Lower leg skin (tissue), 3 donors: ENCODE measurements at regions not wholly inside any gene's neighbourhood (a gene's known extent, or its start where the extent isn't known, plus 50 kb on each side); places are given as distances from the start of the nearest gene placed in this dataset.
"Not testable (repeated sequence)": the region's sequence is repeated elsewhere in the genome, so short reads cannot be mapped to it uniquely, and the experiment has no call there.

Experiments
- POLR2A ChIP-seq, 2 donors: fragments of 450-650 bp; IDR thresholded peaks; one replicate each; pipeline ENCODE4 v1.6.1; 2016 to 2017; ENCODE audit warnings: antibody characterized with exemption in 2 of 2, mild to moderate bottlenecking in 1 of 2, moderate library complexity in 1 of 2
- TF ChIP-seq, protein P1 (sequence below), 3 donors: fragments of 450-650 bp; IDR thresholded peaks; one replicate each; pipeline ENCODE4 v1.5.1; 2016; ENCODE audit warnings: antibody characterized with exemption in 3 of 3, mild to moderate bottlenecking in 3 of 3, moderate library complexity in 2 of 3

DNA sequence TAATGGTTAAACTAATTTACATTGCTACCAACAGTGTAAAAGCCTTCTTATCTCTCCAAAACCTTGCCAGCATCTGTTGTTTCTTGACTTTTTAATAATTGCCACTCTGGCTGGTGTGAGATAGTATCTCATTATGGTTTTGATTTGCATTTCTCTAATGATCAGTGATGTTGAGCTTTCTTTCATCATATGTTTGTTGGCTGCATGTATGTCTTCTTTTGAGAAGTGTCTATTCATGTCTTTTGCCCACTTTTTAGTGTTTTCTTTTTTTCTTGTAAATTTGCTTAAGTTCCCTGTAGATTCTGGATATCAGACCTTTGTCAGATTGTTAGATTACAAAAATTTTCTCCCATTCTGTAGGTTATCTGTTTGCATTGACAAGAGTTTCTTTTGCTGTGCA lies 77.0 kb upstream of the MANSC4 start:
- TF ChIP-seq, protein P1, sequence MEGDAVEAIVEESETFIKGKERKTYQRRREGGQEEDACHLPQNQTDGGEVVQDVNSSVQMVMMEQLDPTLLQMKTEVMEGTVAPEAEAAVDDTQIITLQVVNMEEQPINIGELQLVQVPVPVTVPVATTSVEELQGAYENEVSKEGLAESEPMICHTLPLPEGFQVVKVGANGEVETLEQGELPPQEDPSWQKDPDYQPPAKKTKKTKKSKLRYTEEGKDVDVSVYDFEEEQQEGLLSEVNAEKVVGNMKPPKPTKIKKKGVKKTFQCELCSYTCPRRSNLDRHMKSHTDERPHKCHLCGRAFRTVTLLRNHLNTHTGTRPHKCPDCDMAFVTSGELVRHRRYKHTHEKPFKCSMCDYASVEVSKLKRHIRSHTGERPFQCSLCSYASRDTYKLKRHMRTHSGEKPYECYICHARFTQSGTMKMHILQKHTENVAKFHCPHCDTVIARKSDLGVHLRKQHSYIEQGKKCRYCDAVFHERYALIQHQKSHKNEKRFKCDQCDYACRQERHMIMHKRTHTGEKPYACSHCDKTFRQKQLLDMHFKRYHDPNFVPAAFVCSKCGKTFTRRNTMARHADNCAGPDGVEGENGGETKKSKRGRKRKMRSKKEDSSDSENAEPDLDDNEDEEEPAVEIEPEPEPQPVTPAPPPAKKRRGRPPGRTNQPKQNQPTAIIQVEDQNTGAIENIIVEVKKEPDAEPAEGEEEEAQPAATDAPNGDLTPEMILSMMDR (IDR thresholded peaks at IDR 0.05) = not testable (repeated sequence)
- TF ChIP-seq POLR2A (IDR thresholded peaks at IDR 0.05) = not testable (repeated sequence)
